ENCODE measurements at regions not wholly inside any gene's neighbourhood (a gene's known extent, or its start where the extent isn't known, plus 50 kb on each side); places are given as distances from the start of the nearest gene placed in this dataset.

GRCh38 chr5:125700380-125700861 lies 722.8 kb upstream of the GRAMD2B start:
- TF ChIP-seq CTCF (IDR thresholded peaks at IDR 0.05; ENCODE audit: low read depth, low read length, missing control alignments): no peak
- no peak for DNase-seq (ENCODE audit: extremely low read depth, low read depth)
- no peak overlapping the region for H3K4me3 ChIP-seq (replicated peaks; ENCODE audit: low read depth, low read length)

- no peak for TF ChIP-seq CTCF (IDR thresholded peaks at IDR 0.05; ENCODE audit: low read depth, low read length, missing control alignments)
- H3K4me3 ChIP-seq (replicated peaks; ENCODE audit: low read depth, low read length): no peak overlapping the region
- no peak for DNase-seq (ENCODE audit: extremely low read depth, low read depth)
Measured at GRCh38 chr5:125703616-125704015, 719.6 kb upstream of the GRAMD2B start.

GRCh38 chr5:125704888-125705287 lies 718.3 kb upstream of the GRAMD2B start:
- H3K4me3 ChIP-seq (replicated peaks; ENCODE audit: low read depth, low read length): no peak overlapping the region
- TF ChIP-seq CTCF (IDR thresholded peaks at IDR 0.05; ENCODE audit: low read depth, low read length, missing control alignments): no peak
- DNase-seq (ENCODE audit: extremely low read depth, low read depth): no peak

GRCh38 chr5:125708583-125708982 lies 714.6 kb upstream of the GRAMD2B start:
- no peak for TF ChIP-seq CTCF (IDR thresholded peaks at IDR 0.05; ENCODE audit: low read depth, low read length, missing control alignments)
- DNase-seq (ENCODE audit: extremely low read depth, low read depth): no peak
- no peak overlapping the region for H3K4me3 ChIP-seq (replicated peaks; ENCODE audit: low read depth, low read length)

GRCh38 chr5:125710745-125711144 lies 712.5 kb upstream of the GRAMD2B start:
- H3K4me3 ChIP-seq (replicated peaks; ENCODE audit: low read depth, low read length): no peak overlapping the region
- TF ChIP-seq CTCF (IDR thresholded peaks at IDR 0.05; ENCODE audit: low read depth, low read length, missing control alignments): no peak
- no peak for DNase-seq (ENCODE audit: extremely low read depth, low read depth)

GRCh38 chr5:125712397-125712796 lies 710.8 kb upstream of the GRAMD2B start:
- no peak for TF ChIP-seq CTCF (IDR thresholded peaks at IDR 0.05; ENCODE audit: low read depth, low read length, missing control alignments)
- no peak overlapping the region for H3K4me3 ChIP-seq (replicated peaks; ENCODE audit: low read depth, low read length)
- DNase-seq (ENCODE audit: extremely low read depth, low read depth): no peak

GRCh38 chr5:125713109-125713805 lies 710.0 kb upstream of the GRAMD2B start:
- DNase-seq (ENCODE audit: extremely low read depth, low read depth): no peak
- no peak for TF ChIP-seq CTCF (IDR thresholded peaks at IDR 0.05; ENCODE audit: low read depth, low read length, missing control alignments)
- H3K4me3 ChIP-seq (replicated peaks; ENCODE audit: low read depth, low read length): no peak overlapping the region
